ENCODE measurements at regions not wholly inside any gene's neighbourhood (a gene's known extent, or its start where the extent isn't known, plus 50 kb on each side); places are given as distances from the start of the nearest gene placed in this dataset.

- TF ChIP-seq CTCF (IDR thresholded peaks at IDR 0.05) = no peak
- no peak for TF ChIP-seq POLR2A (IDR thresholded peaks at IDR 0.05)
- no peak for TF ChIP-seq POLR2AphosphoS5 (IDR thresholded peaks at IDR 0.05)
- no peak for TF ChIP-seq EP300 (IDR thresholded peaks at IDR 0.05)
Measured at GRCh38 chr7:8931906-8932646, 498.7 kb downstream of the NXPH1 start.

All from sigmoid colon (tissue), 4 donors.